Muscle of arm (tissue), 1 donor: ENCODE measurements at regions not wholly inside any gene's neighbourhood (a gene's known extent, or its start where the extent isn't known, plus 50 kb on each side); places are given as distances from the start of the nearest gene placed in this dataset.

Source experiments
- DNase-seq: peaks from one replicate; pipeline ENCODE4 v3.0.0-alpha.2; 2013

DNA sequence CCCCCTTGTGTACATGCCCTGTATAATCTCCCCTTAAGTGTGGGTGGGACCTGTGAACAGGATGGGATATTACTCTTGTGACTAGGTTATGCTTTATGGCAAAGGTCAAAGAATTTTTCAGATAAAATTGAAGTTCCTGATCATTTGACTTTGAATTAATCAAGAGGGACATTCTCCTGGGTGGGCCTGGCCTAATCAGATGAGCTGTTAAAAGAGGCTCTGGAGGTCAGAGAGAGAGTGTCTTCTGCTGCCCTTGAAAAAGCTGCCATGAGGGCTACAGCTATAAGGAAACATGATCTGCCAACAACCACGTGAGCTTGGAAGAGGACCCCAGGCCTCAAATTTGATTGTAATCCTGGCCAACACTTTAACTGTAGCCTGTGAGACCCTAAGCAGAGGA lies 125.6 kb upstream of the CSF3R start:
- DNase-seq = no peak

DNA sequence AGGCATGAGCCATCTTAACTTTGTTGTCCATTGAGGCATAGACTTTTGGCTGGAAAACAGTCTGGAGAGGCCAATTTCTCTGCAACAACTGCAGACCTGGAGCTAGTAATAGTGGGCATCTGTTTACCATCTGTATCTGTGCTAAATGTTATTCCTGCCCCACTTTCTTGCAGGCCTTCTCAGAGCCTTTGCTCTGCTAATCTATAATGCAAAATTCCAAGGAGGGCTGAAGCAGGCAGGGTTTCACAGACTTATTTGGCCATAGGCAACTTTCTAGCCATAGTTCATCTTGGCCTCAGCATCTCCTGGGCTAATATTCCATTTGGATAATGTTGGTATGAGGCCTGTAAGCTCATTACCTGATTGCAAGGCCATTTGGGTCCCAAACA lies 124.5 kb upstream of the CSF3R start:
- DNase-seq = no peak

DNA sequence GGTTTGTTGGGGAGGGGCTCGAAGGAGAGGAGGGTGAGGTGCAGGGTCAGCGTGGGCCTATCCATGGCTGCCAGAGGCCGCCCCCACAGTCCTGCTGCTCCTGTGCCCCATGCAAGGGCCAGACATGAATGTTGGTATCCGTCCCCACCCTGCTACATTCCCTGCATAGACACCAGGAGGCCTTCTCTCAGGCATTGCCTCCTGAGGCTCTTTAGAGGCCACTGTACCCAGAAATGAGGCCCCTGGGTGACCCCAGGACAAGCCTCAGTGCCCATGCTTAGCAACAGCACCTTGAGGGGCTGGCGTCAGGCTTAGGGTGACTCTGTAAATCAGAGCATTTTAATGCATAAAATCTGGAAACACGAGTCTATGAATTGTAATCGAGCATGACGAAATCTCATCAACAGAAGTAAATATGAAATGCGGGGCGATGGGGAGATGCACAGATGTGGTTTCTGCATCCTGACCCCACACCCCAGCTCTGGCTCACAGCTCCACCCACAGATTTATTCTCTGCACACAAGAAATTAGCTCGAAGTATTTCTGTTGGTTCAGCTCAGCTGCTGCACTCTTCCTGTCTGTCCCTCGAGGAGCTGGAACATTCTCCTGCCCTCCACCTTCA lies 124.0 kb upstream of the CSF3R start:
- no peak for DNase-seq

DNA sequence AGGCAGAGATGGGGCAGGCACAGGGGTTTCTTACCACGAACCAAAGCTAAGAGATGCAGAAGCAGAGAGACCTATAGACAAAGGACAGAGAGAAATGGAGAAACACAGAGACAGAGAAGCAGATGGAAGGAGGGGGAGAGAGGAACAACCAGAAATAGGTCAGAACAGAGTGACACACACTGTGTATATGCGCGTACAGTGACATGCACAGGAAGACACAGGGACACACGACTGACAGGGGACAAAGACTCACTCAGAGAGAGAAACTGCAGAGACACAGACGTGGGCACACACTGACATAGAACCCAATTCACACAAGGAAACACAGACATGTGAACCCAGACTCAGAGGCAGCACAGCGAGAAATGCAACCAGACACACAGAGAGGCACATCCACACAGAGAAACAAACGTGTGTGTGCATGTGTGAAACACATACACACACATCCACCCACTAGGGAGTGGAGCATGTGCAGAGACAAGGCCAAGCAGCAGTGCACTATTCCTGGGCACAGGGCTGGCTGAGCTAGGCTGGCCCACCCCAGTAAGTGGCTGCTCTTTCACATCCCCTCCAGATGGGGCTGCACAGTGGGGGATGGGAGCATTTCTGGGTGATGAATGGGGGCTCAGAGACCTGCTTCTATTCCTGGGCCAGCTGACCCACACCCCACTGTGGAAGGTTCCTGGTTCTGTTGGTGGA lies 123.4 kb upstream of the CSF3R start:
- no peak for DNase-seq

DNA sequence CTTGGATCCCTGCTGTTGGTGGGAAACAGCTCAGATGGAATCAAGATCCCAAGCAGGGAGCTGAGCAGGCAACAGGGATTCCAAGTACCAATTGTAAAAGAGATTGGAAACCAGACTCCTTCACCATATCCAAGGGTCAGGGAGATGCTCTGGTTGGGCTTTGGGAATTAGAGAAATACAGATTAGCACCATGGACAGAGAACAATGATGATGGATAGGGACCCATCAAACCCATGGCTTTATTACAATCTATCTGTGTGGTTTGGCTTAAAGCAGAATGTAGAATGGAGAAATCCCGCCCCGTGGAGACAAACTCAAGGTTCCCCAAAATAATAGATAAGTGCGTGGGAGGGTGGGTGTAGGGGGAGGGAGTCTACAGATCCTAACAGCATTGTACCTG lies 120.7 kb upstream of the CSF3R start:
- no peak for DNase-seq

DNA sequence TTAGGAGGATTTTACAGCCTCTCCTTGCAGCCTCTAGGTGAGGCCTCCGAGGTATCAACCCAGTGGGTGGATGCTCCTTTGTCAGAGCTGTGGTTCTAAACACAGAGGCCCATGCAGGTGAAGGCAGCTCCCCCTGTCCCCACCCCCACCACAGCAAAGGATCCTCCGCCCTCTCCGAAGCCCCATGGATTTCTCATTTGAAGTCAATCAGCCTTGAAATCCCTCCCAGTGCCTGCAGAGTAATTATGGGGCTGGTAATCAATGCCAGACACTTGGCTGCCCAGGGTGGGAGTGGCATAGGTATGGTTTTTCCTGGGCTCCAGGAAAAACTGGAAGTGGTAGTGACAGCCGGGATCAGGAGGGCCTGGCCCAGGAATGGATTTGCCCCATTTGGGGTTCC lies 119.5 kb upstream of the CSF3R start:
- no peak for DNase-seq

DNA sequence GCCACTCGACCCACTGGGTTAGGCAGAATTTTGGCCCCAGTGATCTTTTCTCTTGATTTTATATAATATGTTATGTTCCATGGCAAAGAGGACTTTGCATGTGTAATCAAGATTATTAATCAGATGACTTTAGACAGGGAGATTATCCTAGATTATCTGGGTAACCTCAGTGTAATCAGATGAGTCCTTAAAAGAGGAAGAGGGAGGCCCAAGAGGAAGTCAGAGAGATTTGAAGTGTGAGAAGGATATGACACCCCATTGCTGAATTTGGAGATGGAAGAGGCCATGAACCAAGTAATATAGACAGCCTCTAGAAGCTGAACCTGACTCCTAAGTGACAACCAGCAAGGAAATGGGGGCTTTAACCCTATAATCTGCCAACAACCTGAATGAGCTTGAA lies 117.1 kb upstream of the CSF3R start:
- no peak for DNase-seq

DNA sequence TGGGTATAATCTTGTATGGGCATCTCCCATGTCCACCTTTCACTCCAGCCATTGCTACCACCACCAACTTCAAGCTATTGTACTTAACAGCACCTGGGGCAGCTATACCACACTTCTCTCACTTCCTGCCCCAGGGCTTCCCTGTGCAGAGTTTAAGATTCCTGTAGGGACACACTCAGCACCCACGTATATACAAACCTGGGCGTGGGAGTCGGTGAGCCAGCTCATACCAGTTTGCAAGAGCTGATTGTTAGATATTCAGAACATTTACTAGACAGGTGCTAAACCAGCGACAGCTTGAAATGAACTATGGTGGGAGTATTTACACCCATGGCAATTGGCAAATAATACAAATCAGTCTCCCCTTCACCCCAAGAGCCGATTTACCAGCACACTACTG lies 114.8 kb upstream of the CSF3R start:
- no peak for DNase-seq

DNA sequence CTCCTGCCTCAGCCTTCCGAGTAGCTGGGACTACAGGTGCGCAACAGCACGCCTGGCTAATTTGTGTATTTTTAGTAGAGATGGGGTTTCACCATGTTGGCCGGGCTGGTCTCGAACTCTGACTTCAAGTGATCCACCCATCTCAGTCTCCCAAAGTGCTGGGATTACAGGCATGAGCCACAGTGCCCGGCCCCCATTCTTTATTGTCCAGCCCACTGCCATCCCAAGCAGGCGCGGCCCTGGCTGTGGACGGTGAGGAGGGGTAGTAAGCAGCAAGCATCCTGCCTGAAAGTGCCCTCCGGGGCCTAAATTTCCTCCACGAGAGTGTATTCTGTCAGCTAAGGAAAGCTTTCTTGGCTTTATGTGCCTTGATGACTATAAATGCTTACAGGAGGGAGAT lies 113.2 kb upstream of the CSF3R start:
- no peak for DNase-seq

DNA sequence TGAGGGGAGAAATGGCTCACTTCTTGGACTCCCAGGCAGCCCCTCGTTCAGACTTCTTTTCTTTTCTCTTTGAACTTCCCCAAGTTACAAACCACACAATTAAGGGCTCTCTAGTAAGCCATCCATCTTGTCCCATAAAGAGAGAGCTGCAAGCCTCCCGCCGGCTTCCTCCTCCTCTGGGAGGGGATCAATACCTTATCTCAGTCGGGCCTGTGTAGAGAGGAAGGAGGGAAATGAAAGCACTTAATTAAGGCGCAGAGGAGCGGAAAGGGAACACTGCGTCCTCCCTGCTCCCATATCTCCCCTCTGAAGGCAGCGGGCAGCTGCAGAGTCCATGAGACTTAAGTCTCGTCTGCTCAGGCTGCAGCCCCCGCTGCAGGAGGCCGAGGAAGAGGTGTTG lies 112.6 kb upstream of the CSF3R start:
- DNase-seq = no peak

DNA sequence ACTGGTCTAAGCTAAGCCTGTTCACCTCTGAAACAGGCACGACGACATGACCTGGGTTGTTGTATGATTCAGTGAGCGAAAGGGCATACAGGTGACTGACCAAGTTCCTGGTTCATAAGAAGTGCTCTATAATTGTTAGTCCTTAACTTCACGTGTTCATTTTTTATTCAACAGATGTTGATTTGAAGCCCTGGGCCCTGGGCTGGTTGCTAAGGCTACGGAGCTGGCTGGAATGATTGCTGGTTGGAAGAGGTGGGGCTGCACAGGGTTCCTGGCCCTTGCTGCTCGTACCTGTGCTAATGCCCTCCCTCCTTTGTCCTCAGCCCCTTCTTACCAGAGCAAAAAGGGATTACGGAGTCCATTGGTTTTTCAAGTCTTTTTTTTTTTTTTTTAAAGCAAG lies 111.3 kb upstream of the CSF3R start:
- DNase-seq = no peak

DNA sequence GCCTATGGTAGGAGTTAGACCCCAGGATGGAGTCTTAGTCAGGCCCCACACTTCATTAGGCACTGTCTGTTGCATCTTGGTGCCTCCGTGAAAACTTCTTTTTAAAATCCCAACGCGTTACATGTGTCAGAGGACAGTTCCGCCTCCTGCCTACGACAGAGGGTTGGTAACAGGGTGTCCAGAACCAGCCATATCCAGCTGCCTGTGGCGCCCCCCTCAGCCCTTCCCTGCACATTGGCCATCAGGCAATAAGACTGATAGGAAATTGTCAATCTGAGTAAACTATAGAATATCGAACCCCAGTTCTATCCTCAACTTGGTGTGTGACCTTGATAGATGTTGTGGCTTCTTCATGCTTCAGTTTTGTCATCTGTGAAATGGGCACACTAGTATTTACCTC lies 108.6 kb upstream of the CSF3R start:
- no peak for DNase-seq

DNA sequence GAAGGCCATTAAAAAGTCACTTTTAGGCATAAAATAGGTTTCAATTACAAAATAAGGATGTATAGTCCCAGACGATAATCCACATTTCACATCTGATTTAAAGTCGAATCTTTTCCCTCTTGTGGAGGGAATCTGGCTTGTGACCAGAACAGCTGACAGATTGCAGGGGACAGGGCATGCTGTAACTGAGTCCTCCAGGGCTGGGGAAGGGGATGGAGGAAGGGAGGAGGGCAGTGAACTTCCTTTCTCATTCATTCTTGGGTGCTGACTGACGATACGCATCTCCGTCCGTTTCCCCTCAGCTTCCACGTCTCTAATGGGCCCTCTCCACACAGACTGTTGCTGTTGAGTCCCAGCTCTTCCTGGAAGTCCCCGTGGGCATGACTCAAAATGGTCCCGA lies 108.1 kb upstream of the CSF3R start:
- no peak for DNase-seq

DNA sequence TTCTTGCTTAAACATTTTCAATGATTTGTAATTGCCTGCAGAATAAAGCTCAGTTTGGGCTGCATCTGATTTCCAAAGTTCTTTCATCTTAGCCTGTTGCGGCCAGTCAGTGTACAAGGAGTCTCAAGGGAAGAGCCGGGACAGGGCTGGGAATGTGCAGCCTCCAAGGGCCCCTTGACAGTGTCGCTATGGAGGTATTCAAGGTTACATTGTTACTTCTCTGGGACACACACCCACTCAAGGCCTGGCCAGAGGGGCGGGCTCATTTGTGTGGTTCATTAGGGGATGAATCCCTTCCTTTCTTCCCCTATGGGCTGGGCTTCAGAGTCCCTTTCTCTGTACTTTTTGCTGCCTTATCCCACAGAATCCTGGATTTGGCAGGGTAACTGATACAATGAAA lies 107.6 kb upstream of the CSF3R start:
- DNase-seq = no peak

DNA sequence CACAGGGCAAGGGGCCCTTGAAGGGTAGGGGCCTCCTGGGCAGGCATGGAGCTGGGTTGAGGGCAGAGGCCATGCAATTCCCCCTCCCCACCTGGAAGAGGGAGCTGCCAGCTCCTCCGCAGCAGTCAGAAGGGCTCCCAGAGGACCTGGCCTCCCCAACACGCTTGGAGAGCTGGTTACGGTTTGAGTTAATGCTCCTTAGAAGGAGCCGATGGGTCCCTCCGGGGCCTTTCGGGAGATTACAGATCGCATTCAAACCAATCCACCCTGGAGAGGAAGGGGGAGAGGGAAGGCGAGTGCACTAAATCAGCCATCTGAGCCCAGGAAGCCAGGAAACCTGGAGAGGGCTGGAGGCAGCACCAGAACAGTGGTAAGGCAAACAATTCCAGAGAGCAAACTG lies 106.3 kb upstream of the CSF3R start:
- no peak for DNase-seq

DNA sequence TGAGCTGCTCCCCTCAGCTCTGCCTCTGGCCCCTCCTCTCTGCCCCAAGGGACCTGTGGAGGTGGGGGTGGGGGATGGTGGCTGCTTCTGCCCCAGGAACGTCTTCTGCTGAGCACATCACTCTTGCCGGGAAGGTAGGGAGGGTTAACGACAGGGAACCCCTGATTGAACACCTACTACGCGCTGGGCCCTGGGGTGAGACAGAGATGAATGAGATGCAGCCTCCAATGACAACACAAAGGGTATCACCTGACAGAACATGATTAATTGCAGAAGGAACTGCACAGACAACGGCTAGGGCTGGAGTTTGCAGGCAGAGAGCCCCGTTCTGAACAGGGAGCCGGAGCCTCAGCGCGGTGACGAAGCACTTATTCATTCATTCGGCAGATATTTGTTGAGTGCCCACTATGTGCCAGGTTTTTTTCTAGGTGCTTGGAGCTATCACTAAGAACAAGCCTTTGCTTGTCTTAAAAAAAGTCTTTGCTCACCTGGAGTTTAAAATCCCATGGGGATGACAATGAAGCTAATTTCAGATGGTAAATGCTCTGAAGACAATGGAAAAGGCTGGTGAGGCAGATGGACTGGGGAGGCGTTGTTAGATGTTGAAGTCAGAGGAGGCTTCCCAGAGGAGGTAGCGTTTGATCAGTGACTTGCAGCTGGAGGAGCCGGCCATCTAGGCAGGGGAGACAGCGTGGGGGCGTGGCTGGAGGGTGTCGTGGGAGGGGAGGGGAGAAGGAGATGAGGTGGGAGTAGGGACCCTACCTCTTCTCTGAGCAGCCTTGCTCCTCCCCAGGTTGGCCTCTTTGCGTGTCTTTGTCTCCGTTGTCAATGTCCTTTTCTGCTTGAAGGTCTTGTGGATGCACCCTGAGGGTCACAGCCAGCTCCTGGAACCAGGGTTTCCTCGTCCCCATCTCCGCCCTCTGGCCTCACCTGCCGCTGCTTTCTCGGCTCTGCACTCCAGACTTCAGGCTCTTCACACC lies 103.1 kb upstream of the CSF3R start:
- no peak for DNase-seq

DNA sequence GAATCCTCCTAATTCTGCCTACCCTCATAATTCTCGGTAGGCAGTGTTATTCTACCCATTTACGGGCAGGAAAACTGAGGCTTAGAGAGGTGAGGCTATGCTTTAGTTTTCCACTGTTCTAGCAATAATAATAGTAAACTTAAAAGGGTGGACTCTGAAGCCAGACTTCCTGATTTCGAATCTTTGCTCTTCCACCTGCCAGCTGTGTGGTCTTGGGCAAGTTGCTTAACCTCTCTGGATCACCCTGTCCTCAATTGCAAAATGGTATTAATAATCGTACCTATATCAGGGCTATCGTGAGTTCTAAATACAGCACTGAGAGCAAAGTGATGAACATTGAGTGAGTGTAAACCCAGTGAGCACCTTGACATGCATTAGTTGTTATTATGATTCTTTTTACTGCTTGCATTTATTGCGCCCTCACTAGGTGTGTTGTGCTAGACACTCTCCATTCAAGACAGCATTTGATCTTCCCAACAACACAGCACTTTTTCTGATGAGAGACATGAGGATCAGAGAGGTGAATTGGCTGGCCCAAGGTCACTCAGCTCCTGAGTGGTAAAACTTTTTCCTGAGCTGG lies 102.3 kb upstream of the CSF3R start:
- no peak for DNase-seq

DNA sequence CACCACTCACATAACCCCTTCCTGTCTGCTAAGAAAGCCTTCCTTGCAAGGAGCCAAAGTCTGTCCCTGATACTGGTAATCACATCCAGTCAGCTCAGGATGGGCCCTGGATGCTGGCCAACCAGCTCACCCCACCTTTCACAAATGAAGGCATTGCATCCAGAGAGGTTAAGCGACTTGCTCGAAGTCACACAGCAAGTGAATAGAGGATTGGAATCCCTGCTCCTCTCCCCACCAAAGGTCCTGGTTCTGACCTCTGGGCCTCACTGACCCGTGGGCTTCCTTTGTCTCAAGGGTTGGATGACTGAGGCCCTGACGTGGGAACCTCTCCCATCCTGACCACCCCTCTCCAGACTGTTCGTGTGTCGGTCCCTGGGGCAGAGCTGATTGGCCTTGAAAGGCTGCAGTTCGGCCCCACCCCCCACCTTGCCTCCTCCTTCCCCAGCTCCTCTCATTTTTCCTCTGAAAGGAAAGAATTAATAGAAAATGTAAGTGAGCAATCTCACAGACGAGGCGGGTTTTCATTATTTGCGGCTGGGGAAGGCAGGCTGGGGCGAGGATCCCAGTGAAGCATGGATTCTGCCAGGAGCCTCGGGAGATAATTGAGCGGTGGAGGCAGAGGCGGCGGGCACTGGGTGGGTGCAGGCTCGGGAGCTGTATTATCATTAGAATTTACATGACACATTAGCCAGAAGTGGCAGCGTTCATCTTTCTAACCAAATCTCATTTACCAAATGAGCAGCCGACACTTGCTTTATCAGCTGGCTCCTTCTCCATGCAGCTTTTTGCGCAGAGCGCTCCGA lies 101.5 kb upstream of the CSF3R start:
- no peak for DNase-seq

DNA sequence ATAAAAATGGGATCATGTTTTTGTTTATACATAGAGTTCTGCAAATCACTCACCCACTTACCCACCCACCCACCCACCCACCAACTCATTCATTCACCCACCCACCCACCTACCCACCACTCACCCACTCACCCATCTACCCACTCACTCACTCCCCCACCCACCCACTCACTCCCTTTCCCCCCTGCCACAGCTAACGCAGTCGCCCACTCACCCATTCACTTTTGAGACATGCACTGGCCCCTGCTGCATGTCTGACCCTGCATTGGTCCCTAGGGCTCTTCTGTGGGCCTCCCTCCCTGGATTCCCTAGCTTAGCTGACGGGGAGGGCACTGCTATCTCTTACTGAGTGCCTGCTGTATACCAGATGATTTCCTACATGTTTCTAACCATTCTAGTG lies 100.4 kb upstream of the CSF3R start:
- DNase-seq = no peak

DNA sequence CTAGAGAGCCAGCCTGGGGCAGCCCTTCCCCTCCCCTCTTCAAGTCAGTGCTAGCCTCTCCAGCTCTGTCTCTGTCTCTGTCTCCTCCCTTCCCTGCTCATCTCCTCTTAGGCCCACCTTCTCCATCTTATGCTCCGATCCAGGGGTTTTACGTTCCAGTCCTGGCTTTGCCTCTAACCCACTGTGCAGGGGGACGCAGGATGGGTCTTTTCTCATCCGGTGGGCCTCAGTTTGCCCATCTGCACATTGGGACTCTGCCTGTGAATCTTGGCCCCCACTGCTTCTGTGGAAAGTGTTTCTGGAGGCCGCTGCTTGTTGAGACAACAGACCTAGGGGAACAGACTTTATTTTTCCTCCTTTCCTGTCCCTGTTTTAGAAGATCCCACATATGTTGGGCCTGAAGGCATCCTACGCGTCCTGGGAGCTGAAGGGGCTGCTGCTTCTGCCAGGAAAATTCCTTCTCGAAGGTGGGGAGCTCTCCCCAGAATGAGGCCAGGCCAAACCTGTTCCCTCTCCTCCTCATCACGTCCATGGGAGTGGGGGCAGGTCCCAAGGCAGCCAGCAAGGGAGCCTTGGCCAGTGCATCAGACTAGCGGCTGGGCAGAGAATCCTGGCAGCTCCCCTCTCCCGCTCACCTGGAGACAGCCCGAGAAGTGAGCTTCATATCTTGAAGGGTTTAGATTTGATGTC lies 99.5 kb upstream of the CSF3R start:
- DNase-seq = no peak

DNA sequence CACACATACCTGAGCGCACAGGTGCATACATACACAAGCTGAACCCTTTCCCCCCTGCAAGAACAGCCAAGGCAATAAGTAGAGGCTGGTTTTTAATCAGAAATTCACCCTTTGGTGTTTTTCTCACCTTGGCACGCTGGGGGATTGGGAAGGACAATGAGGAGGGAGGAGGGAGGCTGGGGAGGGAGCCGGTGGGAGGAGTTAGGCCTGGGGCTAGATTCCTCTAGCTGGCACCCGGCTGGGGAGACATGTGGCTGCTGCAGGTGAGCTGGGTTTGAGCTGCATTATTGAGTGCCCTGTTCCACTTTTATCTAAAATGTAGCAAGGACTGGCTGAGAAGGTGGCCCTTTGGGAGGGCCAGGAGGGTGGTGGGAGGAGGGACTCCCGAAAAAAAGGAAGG lies 97.8 kb upstream of the CSF3R start:
- no peak for DNase-seq
